Endothelial cell of umbilical vein (primary cell): ENCODE measurements at regions not wholly inside any gene's neighbourhood (a gene's known extent, or its start where the extent isn't known, plus 50 kb on each side); places are given as distances from the start of the nearest gene placed in this dataset.

Source experiments
- BruUV-seq: library from RNA; stranded (reverse); fragments of 400-500 nt; replicated peaks from 2 replicates; lab custom pipeline; 2021; lab: Mats Ljungman, UMichigan
- CTCF ChIA-PET: fragments of 300-600, 350-600 bp; sonication (Branson Sonifier 250); formaldehyde crosslinking; loops from one replicate; lab custom pipeline; 2021; ENCODE audit warnings: antibody characterized with exemption, inconsistent platforms; lab: Charles Lee
- POLR2A ChIA-PET: fragments of 300-600, 350-600 bp; sonication (Branson Sonifier 250); formaldehyde crosslinking; loops from one replicate; lab custom pipeline; 2021; ENCODE audit warnings: antibody characterized with exemption, inconsistent platforms; lab: Charles Lee
- DNase-seq: peaks from one replicate; pipeline ENCODE4 v3.0.0-alpha.2; 2011; ENCODE audit warnings: low read depth, low spot score
- FAIRE-seq: peaks from 2 replicates; lab custom pipeline; 2011; peaks lifted over from hg19 to GRCh38; lab: Jason Lieb, UNC
- H2AFZ ChIP-seq: 2 replicates; pipeline ENCODE4 v1.6.0; 2012; ENCODE audit warnings: low read depth, low read length, control low read depth, inconsistent platforms
- H3K27ac ChIP-seq: 2 replicates; pipeline ENCODE4 v1.5.1; 2011; ENCODE audit warnings: low read depth, mild to moderate bottlenecking, control low read depth, low read length, moderate library complexity; ENCODE audit not compliant: insufficient read depth
- H3K27me3 ChIP-seq, 2 experiments: 2 replicates each; pipeline versions ENCODE4 v1.6.0 to v1.6.1; 2011; ENCODE audit warnings: low read length in 2 of 2, mixed read lengths in 1 of 2; ENCODE audit not compliant: control insufficient read depth in 2 of 2, insufficient read depth in 2 of 2
- H3K36me3 ChIP-seq, 2 experiments: 2 replicates in 1 of 2; 3 replicates in 1 of 2; pipeline ENCODE4 v1.5.1; 2011; ENCODE audit warnings: low read length in 2 of 2, mild to moderate bottlenecking in 1 of 2, moderate library complexity in 1 of 2; ENCODE audit not compliant: control insufficient read depth in 2 of 2, insufficient read depth in 2 of 2; ENCODE audit errors: extremely low read depth in 1 of 2
- H3K4me1 ChIP-seq: 3 replicates; pipeline ENCODE4 v1.5.1; 2011; ENCODE audit warnings: mild to moderate bottlenecking, low read length; ENCODE audit not compliant: control insufficient read depth, insufficient read depth; ENCODE audit errors: extremely low read depth
- H3K4me2 ChIP-seq: 2 replicates; pipeline ENCODE4 v1.6.1; 2011; ENCODE audit warnings: low read length, control low read depth, mixed read lengths; ENCODE audit not compliant: insufficient read depth
- H3K4me3 ChIP-seq, 3 experiments: fragments of 200-600 bp in 1 of 3; sonication (generic), shearing (Covaris generic) in 1 of 3; replicated peaks in 1 of 3; 2 replicates each; pipeline ENCODE4 v1.5.1; 2011 to 2016; ENCODE audit warnings: control low read depth in 3 of 3, low read length in 3 of 3, mild to moderate bottlenecking in 2 of 3, inconsistent platforms in 1 of 3, low read depth in 1 of 3, moderate library complexity in 1 of 3; ENCODE audit not compliant: insufficient read depth in 1 of 3
- H3K79me2 ChIP-seq: 2 replicates; pipeline ENCODE4 v1.6.0; 2012; ENCODE audit warnings: low read length, inconsistent platforms; ENCODE audit not compliant: control insufficient read depth, insufficient read depth
- H3K9ac ChIP-seq: replicated peaks from 2 replicates; pipeline ENCODE3; 2011; ENCODE audit warnings: low read length, control low read depth; ENCODE audit not compliant: insufficient read depth; ENCODE audit errors: extremely low read depth
- H3K9me1 ChIP-seq: replicated peaks from 3 replicates; pipeline ENCODE4 v1.6.0; 2011; ENCODE audit warnings: mild to moderate bottlenecking, low read length; ENCODE audit not compliant: control insufficient read depth, insufficient read depth; ENCODE audit errors: extremely low read depth
- H3K9me3 ChIP-seq: replicated peaks from 2 replicates; pipeline ENCODE4 v1.5.1; 2012; ENCODE audit warnings: low read length, inconsistent platforms; ENCODE audit not compliant: control insufficient read depth, insufficient read depth
- H4K20me1 ChIP-seq: replicated peaks from 2 replicates; pipeline ENCODE3; 2011; ENCODE audit warnings: mild to moderate bottlenecking, low read length; ENCODE audit not compliant: control insufficient read depth, insufficient read depth; ENCODE audit errors: extremely low read depth
- EZH2 ChIP-seq: IDR thresholded peaks from 2 replicates; pipeline ENCODE4 v1.6.1; 2012; ENCODE audit warnings: borderline replicate concordance, low read depth, mild to moderate bottlenecking, moderate library complexity, low read length, inconsistent platforms; ENCODE audit not compliant: severe bottlenecking
- FOS ChIP-seq: IDR thresholded peaks from 2 replicates; pipeline ENCODE4 v1.6.1; 2011; ENCODE audit warnings: mild to moderate bottlenecking, low read length, moderate library complexity, borderline replicate concordance; ENCODE audit not compliant: insufficient read depth
- GATA2 ChIP-seq: IDR thresholded peaks from 2 replicates; pipeline ENCODE4 v1.7.0; 2011; ENCODE audit warnings: low read depth, mild to moderate bottlenecking, moderate library complexity, mixed read lengths, low read length; ENCODE audit not compliant: insufficient read length, insufficient read depth
- JUN ChIP-seq: IDR thresholded peaks from 2 replicates; pipeline ENCODE4 v1.6.1; 2011; ENCODE audit warnings: borderline replicate concordance, low read depth; ENCODE audit not compliant: insufficient read length, insufficient read depth
- MYC ChIP-seq: IDR thresholded peaks from one replicate; pipeline ENCODE4 v1.6.1; 2011; ENCODE audit warnings: mild to moderate bottlenecking, low read depth, low read length
- POLR2A ChIP-seq: IDR thresholded peaks from 2 replicates; pipeline ENCODE4 v1.6.1; 2012; ENCODE audit warnings: low read depth, mild to moderate bottlenecking, control low read depth, low read length
- POLR2AphosphoS5 ChIP-seq: IDR thresholded peaks from 2 replicates; pipeline ENCODE4 v1.6.1; 2012; ENCODE audit warnings: low read depth, mild to moderate bottlenecking, control low read depth, low read length, moderate library complexity; ENCODE audit not compliant: insufficient read depth
- dilution Hi-C: fragments of 300-500 bp; cut with MboI; formaldehyde crosslinking; loops from one replicate; pipeline ENCODE4 v1.15.0; 2019; ENCODE audit warnings: low sequenced_read_pairs; ENCODE audit not compliant: extremely low pct_ligation_motif_present
- intact Hi-C: fragments of 100-400 bp; cut with micrococcal nuclease; formaldehyde crosslinking; loops from one replicate; pipeline ENCODE4 v1.10.0; 2022
- TF ChIP-seq, protein P1 (sequence below), 2 donors: IDR thresholded peaks; 1 replicate in 1 of 2; 2 replicates in 1 of 2; pipeline ENCODE4 v1.5.1; 2011; ENCODE audit warnings: low read length in 2 of 2, mild to moderate bottlenecking in 2 of 2, moderate library complexity in 2 of 2, control low read depth in 1 of 2, inconsistent platforms in 1 of 2, low read depth in 1 of 2; ENCODE audit not compliant: insufficient read depth in 1 of 2; ENCODE audit errors: extremely low read depth in 1 of 2
- TF ChIP-seq, protein P2 (sequence below): IDR thresholded peaks from 2 replicates; pipeline ENCODE4 v1.6.1; 2011; ENCODE audit not compliant: insufficient read depth, insufficient read length

DNA sequence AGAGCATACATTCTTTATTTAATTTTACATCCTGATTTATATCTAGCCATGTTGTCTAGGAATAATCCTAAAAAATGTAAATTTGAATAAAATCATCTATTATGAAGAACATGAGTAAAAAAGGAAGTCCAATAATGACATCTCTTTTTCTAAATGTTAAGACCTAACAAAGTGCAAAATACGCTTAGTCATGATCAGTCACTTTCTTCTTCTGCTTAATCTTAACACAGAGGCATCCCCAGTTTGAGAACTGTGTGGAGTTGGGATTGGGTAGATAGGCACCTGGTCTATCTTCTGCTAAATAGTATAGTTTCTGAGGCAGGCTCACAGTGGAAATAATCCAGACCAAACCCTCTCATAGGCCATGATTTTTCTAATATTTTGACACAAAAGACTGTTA, 311.7 kb upstream of the LRRC7 start:
- no TSS peak for BruUV-seq
- TF ChIP-seq GATA2 (no peak), FOS (no peak), JUN (no peak), POLR2A (no peak), EZH2 (no peak), POLR2AphosphoS5 (no peak), MYC (no peak)
- TF ChIP-seq, protein P1, sequence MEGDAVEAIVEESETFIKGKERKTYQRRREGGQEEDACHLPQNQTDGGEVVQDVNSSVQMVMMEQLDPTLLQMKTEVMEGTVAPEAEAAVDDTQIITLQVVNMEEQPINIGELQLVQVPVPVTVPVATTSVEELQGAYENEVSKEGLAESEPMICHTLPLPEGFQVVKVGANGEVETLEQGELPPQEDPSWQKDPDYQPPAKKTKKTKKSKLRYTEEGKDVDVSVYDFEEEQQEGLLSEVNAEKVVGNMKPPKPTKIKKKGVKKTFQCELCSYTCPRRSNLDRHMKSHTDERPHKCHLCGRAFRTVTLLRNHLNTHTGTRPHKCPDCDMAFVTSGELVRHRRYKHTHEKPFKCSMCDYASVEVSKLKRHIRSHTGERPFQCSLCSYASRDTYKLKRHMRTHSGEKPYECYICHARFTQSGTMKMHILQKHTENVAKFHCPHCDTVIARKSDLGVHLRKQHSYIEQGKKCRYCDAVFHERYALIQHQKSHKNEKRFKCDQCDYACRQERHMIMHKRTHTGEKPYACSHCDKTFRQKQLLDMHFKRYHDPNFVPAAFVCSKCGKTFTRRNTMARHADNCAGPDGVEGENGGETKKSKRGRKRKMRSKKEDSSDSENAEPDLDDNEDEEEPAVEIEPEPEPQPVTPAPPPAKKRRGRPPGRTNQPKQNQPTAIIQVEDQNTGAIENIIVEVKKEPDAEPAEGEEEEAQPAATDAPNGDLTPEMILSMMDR (IDR thresholded peaks at IDR 0.05; ENCODE audit: extremely low read depth in 1 of 2, insufficient read depth in 1 of 2, low read depth in 1 of 2, low read length in 2 of 2) = no peak
- TF ChIP-seq, protein P2, sequence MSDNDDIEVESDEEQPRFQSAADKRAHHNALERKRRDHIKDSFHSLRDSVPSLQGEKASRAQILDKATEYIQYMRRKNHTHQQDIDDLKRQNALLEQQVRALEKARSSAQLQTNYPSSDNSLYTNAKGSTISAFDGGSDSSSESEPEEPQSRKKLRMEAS = no peak

More for the DNA sequence above, 311.7 kb upstream of the LRRC7 start:
- H3K79me2 ChIP-seq = no peaks in the 10 kb centered on the region
- H3K27ac ChIP-seq = no peak overlapping the region
- H3K4me1 ChIP-seq = no peaks in the 10 kb centered on the region
- H3K9me3 ChIP-seq = no peaks in the 10 kb centered on the region
- ChIA-PET CTCF (interaction anchor here (1.4 kb wide), 1 partner anchor 21 kb away, joined by 3 read pairs; no protein-coding TSS in a partner anchor), POLR2A (no interaction called here)
- H3K27me3 ChIP-seq = no peaks in the 10 kb centered on the region
- no peaks in the 10 kb centered on the region for H4K20me1 ChIP-seq
- no peak overlapping the region for H3K4me2 ChIP-seq
- DNase-seq = no peak
- FAIRE-seq = no peak
- no peak overlapping the region for H3K4me3 ChIP-seq
- no peak overlapping the region for H2AFZ ChIP-seq
- H3K36me3 ChIP-seq = no peaks in the 10 kb centered on the region
- no peaks in the 10 kb centered on the region for H3K9me1 ChIP-seq
- intact Hi-C loops (no loop called here), dilution Hi-C loops (no loop called here)
- no peak overlapping the region for H3K9ac ChIP-seq
